Karpas-422 (cell line): ENCODE measurements at regions not wholly inside any gene's neighbourhood (a gene's known extent, or its start where the extent isn't known, plus 50 kb on each side); places are given as distances from the start of the nearest gene placed in this dataset.
"Not testable (repeated sequence)": the region's sequence is repeated elsewhere in the genome, so short reads cannot be mapped to it uniquely, and the experiment has no call there.

ENCODE experiments used
- DNase-seq: peaks from one replicate; pipeline ENCODE4 v3.0.0-alpha.2; 2015
- H2AFZ ChIP-seq: fragments of 200-600 bp; sonication (generic); 2 replicates; pipeline ENCODE4 v1.6.1; 2014; ENCODE audit warnings: antibody characterized with exemption, low read length, mixed read lengths
- H3K27ac ChIP-seq: fragments of 200-600 bp; sonication (generic); 2 replicates; pipeline ENCODE4 v1.5.1; 2014; ENCODE audit warnings: mild to moderate bottlenecking, low read length, moderate library complexity
- H3K27me3 ChIP-seq: fragments of 200-600 bp; sonication (generic); 2 replicates; pipeline ENCODE4 v1.6.1; 2014; ENCODE audit warnings: low read length, mixed read lengths
- H3K36me3 ChIP-seq: fragments of 200-600 bp; sonication (generic); 2 replicates; pipeline ENCODE4 v1.6.1; 2014; ENCODE audit warnings: low read length, mixed read lengths; ENCODE audit not compliant: insufficient read depth
- H3K4me1 ChIP-seq: fragments of 200-600 bp; sonication (generic); 2 replicates; pipeline ENCODE4 v1.6.1; 2014; ENCODE audit warnings: mild to moderate bottlenecking, low read length, mixed read lengths
- H3K4me2 ChIP-seq: fragments of 200-600 bp; sonication (generic); 2 replicates; pipeline ENCODE4 v1.6.1; 2014; ENCODE audit warnings: low read length, low read depth, mild to moderate bottlenecking; ENCODE audit not compliant: poor library complexity, severe bottlenecking
- H3K4me3 ChIP-seq: fragments of 200-600 bp; sonication (generic); 2 replicates; pipeline ENCODE4 v1.5.1; 2014; ENCODE audit warnings: mild to moderate bottlenecking, antibody characterized with exemption, low read length, mixed read lengths
- H3K79me2 ChIP-seq: fragments of 200-600 bp; sonication (generic); 2 replicates; pipeline ENCODE4 v1.6.1; 2014; ENCODE audit warnings: mild to moderate bottlenecking, low read length, mixed read lengths
- H3K9ac ChIP-seq: fragments of 200-600 bp; sonication (generic); 2 replicates; pipeline ENCODE4 v1.6.0; 2014; ENCODE audit warnings: low read length
- H3K9me2 ChIP-seq: fragments of 200-600 bp; sonication (generic), shearing (Covaris generic); replicated peaks from 2 replicates; pipeline ENCODE4 v1.6.0; 2014; ENCODE audit warnings: mild to moderate bottlenecking, low read length, moderate library complexity; ENCODE audit not compliant: insufficient read depth
- H3K9me3 ChIP-seq: fragments of 300-700, 200-600 bp; sonication (generic); 2 replicates; pipeline ENCODE4 v1.6.1; 2014; ENCODE audit warnings: low read length, mixed read lengths
- H4K20me1 ChIP-seq: fragments of 200-600 bp; sonication (generic); 2 replicates; pipeline ENCODE4 v1.6.1; 2014; ENCODE audit warnings: mild to moderate bottlenecking, antibody characterized with exemption, low read length, low read depth; ENCODE audit not compliant: insufficient read depth

- H3K4me3 ChIP-seq = no peak overlapping the region
- no peak overlapping the region for H3K9ac ChIP-seq
- no peak overlapping the region for H3K27ac ChIP-seq
- no peaks in the 10 kb centered on the region for H3K27me3 ChIP-seq
- H3K9me3 ChIP-seq = no peaks in the 10 kb centered on the region
- no peaks in the 10 kb centered on the region for H3K79me2 ChIP-seq
- no peaks in the 10 kb centered on the region for H3K36me3 ChIP-seq
- no peaks in the 10 kb centered on the region; the same call in 1 of the 2 replicates for H3K9me2 ChIP-seq
- H3K4me1 ChIP-seq = no peaks in the 10 kb centered on the region
- H2AFZ ChIP-seq = no peak overlapping the region
- DNase-seq = no peak
- no peaks in the 10 kb centered on the region for H4K20me1 ChIP-seq
- no peak overlapping the region for H3K4me2 ChIP-seq
Observed at GRCh38 chr1:221522529-221522940, 219.4 kb downstream of the DUSP10 start.

DNA sequence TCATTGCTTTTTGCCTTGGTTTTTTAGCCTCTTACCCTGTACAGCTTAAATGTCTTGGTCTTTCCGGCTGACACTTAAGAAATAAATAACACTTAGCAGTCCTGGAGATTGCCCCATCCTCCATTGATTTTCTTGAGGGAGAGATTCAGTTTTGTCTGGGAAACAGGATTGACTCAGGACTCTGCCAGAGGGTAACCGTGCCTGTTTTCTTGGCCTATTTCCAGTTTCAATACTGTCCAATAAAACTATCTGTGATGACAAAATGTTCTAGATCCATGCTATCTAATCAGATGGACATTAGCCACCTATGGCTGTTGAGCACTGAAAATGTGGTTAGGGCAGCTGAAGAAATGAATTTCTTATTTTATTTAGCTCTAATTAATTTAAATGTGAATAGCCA is 216.1 kb downstream of the DUSP10 start:
- Histone ChIP-seq H3K4me2 (no peak overlapping the region), H3K4me3 (no peak overlapping the region), H3K79me2 (no peaks in the 10 kb centered on the region), H3K4me1 (no peaks in the 10 kb centered on the region), H3K27me3 (no peaks in the 10 kb centered on the region), H3K36me3 (no peaks in the 10 kb centered on the region), H3K9me3 (no peaks in the 10 kb centered on the region), H4K20me1 (no peaks in the 10 kb centered on the region), H3K9ac (no peak overlapping the region), H2AFZ (no peak overlapping the region), H3K27ac (no peak overlapping the region), H3K9me2 (no peaks in the 10 kb centered on the region; the same call in 1 of the 2 replicates)
- no peak for DNase-seq

DNA sequence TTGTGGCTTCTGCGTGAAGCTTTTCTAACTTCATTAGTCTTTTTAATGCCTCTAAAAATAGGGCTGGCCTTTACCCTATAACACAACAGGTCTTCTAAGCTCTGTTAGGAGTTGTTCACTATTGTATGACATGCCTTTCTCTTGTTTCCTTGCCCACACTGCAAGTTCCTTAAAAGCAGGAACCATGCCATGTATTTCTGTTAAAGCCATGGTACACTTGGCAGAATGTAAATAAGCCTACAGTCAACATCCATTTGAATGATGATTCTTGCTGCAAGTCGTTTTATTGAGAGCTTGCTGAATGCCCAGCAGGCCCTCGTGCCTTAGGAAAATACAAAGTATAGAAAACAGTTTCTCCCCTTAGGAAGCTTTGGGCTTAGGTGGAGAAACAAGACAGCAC is 214.6 kb downstream of the DUSP10 start:
- Histone ChIP-seq H3K27me3 (no peaks in the 10 kb centered on the region), H3K4me3 (no peak overlapping the region), H3K9me2 (no peaks in the 10 kb centered on the region; the same call in 1 of the 2 replicates), H3K27ac (no peak overlapping the region), H3K9ac (no peak overlapping the region), H3K9me3 (no peaks in the 10 kb centered on the region), H2AFZ (no peak overlapping the region), H3K4me2 (no peak overlapping the region), H3K79me2 (no peaks in the 10 kb centered on the region), H4K20me1 (no peaks in the 10 kb centered on the region), H3K4me1 (no peaks in the 10 kb centered on the region), H3K36me3 (no peaks in the 10 kb centered on the region)
- DNase-seq = no peak

- Histone ChIP-seq H3K4me2 (no peak overlapping the region), H3K4me3 (no peak overlapping the region), H3K9ac (no peak overlapping the region), H3K4me1 (no peaks in the 10 kb centered on the region), H4K20me1 (no peaks in the 10 kb centered on the region), H3K79me2 (no peaks in the 10 kb centered on the region), H3K9me3 (no peaks in the 10 kb centered on the region), H3K36me3 (no peaks in the 10 kb centered on the region), H3K27me3 (no peaks in the 10 kb centered on the region), H3K27ac (no peak overlapping the region), H2AFZ (no peak overlapping the region), H3K9me2 (no peaks in the 10 kb centered on the region; the same call in 1 of the 2 replicates)
- DNase-seq = no peak
Observed at GRCh38 chr1:221527886-221528624, 213.8 kb downstream of the DUSP10 start.

GRCh38 chr1:221530159-221530558 is 211.7 kb downstream of the DUSP10 start:
- not testable (repeated sequence) for H3K9ac ChIP-seq, H3K4me3 ChIP-seq, H3K27me3 ChIP-seq, H2AFZ ChIP-seq, DNase-seq, H3K27ac ChIP-seq, H3K79me2 ChIP-seq, H3K4me1 ChIP-seq, H4K20me1 ChIP-seq, H3K4me2 ChIP-seq, H3K9me2 ChIP-seq, H3K36me3 ChIP-seq, H3K9me3 ChIP-seq

- Histone ChIP-seq H3K4me2 (no peak overlapping the region), H4K20me1 (no peaks in the 10 kb centered on the region), H3K4me1 (no peaks in the 10 kb centered on the region), H3K36me3 (no peaks in the 10 kb centered on the region), H3K79me2 (no peaks in the 10 kb centered on the region), H3K9ac (no peak overlapping the region), H3K9me3 (no peaks in the 10 kb centered on the region), H3K9me2 (no peaks in the 10 kb centered on the region), H3K27me3 (no peaks in the 10 kb centered on the region), H3K4me3 (no peak overlapping the region), H2AFZ (no peak overlapping the region), H3K27ac (no peak overlapping the region)
- no peak for DNase-seq
Observed at GRCh38 chr1:221530791-221531190, 211.1 kb downstream of the DUSP10 start.

- Histone ChIP-seq H3K4me2 (no peak overlapping the region), H3K4me3 (no peak overlapping the region), H3K27ac (no peak overlapping the region), H4K20me1 (no peaks in the 10 kb centered on the region), H3K4me1 (no peaks in the 10 kb centered on the region), H3K79me2 (no peaks in the 10 kb centered on the region), H3K9me3 (no peaks in the 10 kb centered on the region), H3K9ac (no peak overlapping the region), H3K9me2 (no peaks in the 10 kb centered on the region), H3K27me3 (no peaks in the 10 kb centered on the region), H2AFZ (no peak overlapping the region), H3K36me3 (no peaks in the 10 kb centered on the region)
- DNase-seq = no peak
Observed at GRCh38 chr1:221532071-221532773, 209.7 kb downstream of the DUSP10 start.

GRCh38 chr1:221541296-221541695 is 200.6 kb downstream of the DUSP10 start:
- H2AFZ ChIP-seq = no peak overlapping the region
- no peaks in the 10 kb centered on the region for H3K4me1 ChIP-seq
- no peaks in the 10 kb centered on the region for H3K79me2 ChIP-seq
- H3K27ac ChIP-seq = no peak overlapping the region
- no peaks in the 10 kb centered on the region for H3K27me3 ChIP-seq
- H3K36me3 ChIP-seq = no peaks in the 10 kb centered on the region
- no peak overlapping the region for H3K4me3 ChIP-seq
- no peaks in the 10 kb centered on the region for H3K9me2 ChIP-seq
- H4K20me1 ChIP-seq = no peaks in the 10 kb centered on the region
- H3K9me3 ChIP-seq = no peaks in the 10 kb centered on the region
- no peak overlapping the region for H3K9ac ChIP-seq
- no peak for DNase-seq
- no peak overlapping the region for H3K4me2 ChIP-seq
